H1 (cell line): ENCODE measurements at regions not wholly inside any gene's neighbourhood (a gene's known extent, or its start where the extent isn't known, plus 50 kb on each side); places are given as distances from the start of the nearest gene placed in this dataset.

ENCODE experiments used
- CTCF ChIA-PET: fragments of 300-600 bp; sonication (Branson Sonifier 250); formaldehyde crosslinking; loops from one replicate; lab custom pipeline; 2021; ENCODE audit not compliant: partially characterized antibody; lab: Charles Lee
- POLR2A ChIA-PET: fragments of 300-600 bp; sonication (Branson Sonifier 250); formaldehyde crosslinking; loops from one replicate; lab custom pipeline; 2021; ENCODE audit warnings: inconsistent platforms; ENCODE audit not compliant: partially characterized antibody; lab: Charles Lee
- DNase-seq, 2 experiments: peaks; one replicate each; pipeline versions ENCODE4 v3.0.0 to v3.0.0-alpha.2; 2010 to 2022; ENCODE audit warnings: low spot score in 2 of 2, low read depth in 1 of 2, mixed read lengths in 1 of 2
- FAIRE-seq: peaks from 2 replicates; lab custom pipeline; 2011; peaks lifted over from hg19 to GRCh38; lab: Jason Lieb, UNC
- H2AFZ ChIP-seq: 2 replicates; pipeline ENCODE4 v1.8.1; 2012; ENCODE audit warnings: low read length, inconsistent platforms
- H2AK5ac ChIP-seq: 2 replicates; pipeline ENCODE4 v1.6.1; 2013; ENCODE audit warnings: low read depth, low read length
- H2BK120ac ChIP-seq: replicated peaks from 2 replicates; pipeline ENCODE3; 2013; ENCODE audit warnings: low read depth, low read length, inconsistent platforms
- H2BK12ac ChIP-seq: 2 replicates; pipeline ENCODE4 v1.6.1; 2013; ENCODE audit warnings: low read depth, low read length
- H2BK15ac ChIP-seq: 2 replicates; pipeline ENCODE4 v1.6.1; 2013; ENCODE audit warnings: low read length
- H2BK20ac ChIP-seq: 2 replicates; pipeline ENCODE4 v1.6.1; 2013; ENCODE audit warnings: low read length
- H2BK5ac ChIP-seq: 2 replicates; pipeline ENCODE4 v1.6.1; 2013; ENCODE audit warnings: low read depth, low read length
- H3K14ac ChIP-seq: 2 replicates; pipeline ENCODE4 v1.6.1; 2013; ENCODE audit warnings: inconsistent platforms; ENCODE audit not compliant: insufficient read length
- H3K18ac ChIP-seq: 2 replicates; pipeline ENCODE4 v1.6.1; 2013; ENCODE audit warnings: low read length; ENCODE audit errors: extremely low read depth
- H3K23ac ChIP-seq: 2 replicates; pipeline ENCODE4 v1.6.1; 2013; ENCODE audit warnings: inconsistent platforms; ENCODE audit not compliant: insufficient read length
- H3K23me2 ChIP-seq: 2 replicates; pipeline ENCODE4 v1.6.1; 2013; ENCODE audit warnings: low read depth, low read length
- H3K27ac ChIP-seq: 2 replicates; pipeline ENCODE4 v1.6.1; 2011; ENCODE audit warnings: low read depth, low read length, inconsistent platforms
- H3K27me3 ChIP-seq, 4 experiments: replicated peaks in 1 of 4; 1 replicate in 1 of 4; 2 replicates in 3 of 4; pipeline versions ENCODE4 v1.6.1 to v1.8.1; 2011 to 2013; ENCODE audit warnings: low read length in 3 of 4, mild to moderate bottlenecking in 3 of 4, inconsistent platforms in 2 of 4, mixed read lengths in 2 of 4, moderate library complexity in 1 of 4; ENCODE audit not compliant: control insufficient read depth in 3 of 4, insufficient read depth in 3 of 4; ENCODE audit errors: extremely low read depth in 1 of 4
- H3K36me3 ChIP-seq, 4 experiments: 2 replicates each; pipeline versions ENCODE4 v1.6.1 to v1.8.1; 2011 to 2013; ENCODE audit warnings: mild to moderate bottlenecking in 4 of 4, low read length in 3 of 4, moderate library complexity in 2 of 4, control low read depth in 1 of 4, inconsistent platforms in 1 of 4; ENCODE audit not compliant: insufficient read depth in 4 of 4, control insufficient read depth in 2 of 4
- H3K4ac ChIP-seq: replicated peaks from 2 replicates; pipeline ENCODE3; 2013; ENCODE audit warnings: low read length, low read depth, mixed read lengths, inconsistent platforms; ENCODE audit not compliant: insufficient read length
- H3K4me1 ChIP-seq, 4 experiments: replicated peaks in 1 of 4; 1 replicate in 1 of 4; 2 replicates in 3 of 4; pipeline versions ENCODE4 v1.6.1 to v1.8.1; 2011 to 2013; ENCODE audit warnings: low read length in 3 of 4, inconsistent platforms in 2 of 4, mixed read lengths in 1 of 4; ENCODE audit not compliant: insufficient read depth in 4 of 4, control insufficient read depth in 3 of 4
- H3K4me2 ChIP-seq, 2 experiments: 2 replicates each; pipeline versions ENCODE4 v1.6.1 to v1.8.1; 2011 to 2013; ENCODE audit warnings: low read depth in 2 of 2, low read length in 2 of 2, control low read depth in 1 of 2, inconsistent platforms in 1 of 2, mild to moderate bottlenecking in 1 of 2; ENCODE audit not compliant: insufficient read depth in 1 of 2
- H3K4me3 ChIP-seq, 4 experiments: fragments of 200-600, 300-600 bp in 1 of 4; sonication (generic), shearing (Covaris generic), sonication (Bioruptor Twin) in 1 of 4; 2 replicates each; pipeline versions ENCODE4 v1.5.1 to v1.8.1; 2011 to 2016; ENCODE audit warnings: low read length in 4 of 4, low read depth in 3 of 4, control low read depth in 2 of 4, inconsistent platforms in 2 of 4, mild to moderate bottlenecking in 2 of 4, mixed read lengths in 1 of 4, moderate library complexity in 1 of 4; ENCODE audit not compliant: insufficient read depth in 2 of 4; ENCODE audit errors: extremely low read depth in 1 of 4
- H3K56ac ChIP-seq: replicated peaks from 2 replicates; pipeline ENCODE3; 2013; ENCODE audit warnings: low read depth, mild to moderate bottlenecking, mixed read lengths, low read length, inconsistent platforms; ENCODE audit not compliant: insufficient read length
- H3K79me1 ChIP-seq: 2 replicates; pipeline ENCODE4 v1.6.1; 2013; ENCODE audit warnings: low read depth, low read length, control low read depth
- H3K79me2 ChIP-seq, 2 experiments: 2 replicates each; pipeline versions ENCODE4 v1.6.1 to v1.8.1; 2012 to 2013; ENCODE audit warnings: low read length in 2 of 2, mild to moderate bottlenecking in 2 of 2, inconsistent platforms in 1 of 2; ENCODE audit not compliant: insufficient read depth in 2 of 2, control insufficient read depth in 1 of 2
- H3K9ac ChIP-seq, 4 experiments: replicated peaks in 1 of 4; 1 replicate in 1 of 4; 2 replicates in 3 of 4; pipeline versions ENCODE4 v1.6.1 to v1.8.1; 2011 to 2013; ENCODE audit warnings: low read depth in 3 of 4, low read length in 3 of 4, control low read depth in 2 of 4, mild to moderate bottlenecking in 2 of 4, moderate library complexity in 2 of 4, inconsistent platforms in 1 of 4; ENCODE audit errors: extremely low read depth in 1 of 4
- H3K9me3 ChIP-seq, 2 experiments: 2 replicates each; pipeline versions ENCODE4 v1.6.1 to v1.8.1; 2012 to 2013; ENCODE audit warnings: mild to moderate bottlenecking in 2 of 2, moderate library complexity in 2 of 2, control low read depth in 1 of 2, inconsistent platforms in 1 of 2, low read depth in 1 of 2, low read length in 1 of 2, mixed read lengths in 1 of 2; ENCODE audit not compliant: insufficient read depth in 2 of 2
- H4K20me1 ChIP-seq, 2 experiments: replicated peaks in 1 of 2; 2 replicates each; pipeline versions ENCODE3 to v1.8.1; 2011 to 2013; ENCODE audit warnings: inconsistent platforms in 2 of 2, low read length in 2 of 2, mild to moderate bottlenecking in 1 of 2; ENCODE audit not compliant: insufficient read depth in 2 of 2, control insufficient read depth in 1 of 2
- H4K5ac ChIP-seq: 2 replicates; pipeline ENCODE4 v1.6.1; 2013; ENCODE audit warnings: low read length, low read depth, mixed read lengths, inconsistent platforms; ENCODE audit not compliant: insufficient read length
- H4K8ac ChIP-seq: 2 replicates; pipeline ENCODE4 v1.8.0; 2013; ENCODE audit warnings: mild to moderate bottlenecking, moderate library complexity, low read length, inconsistent platforms; ENCODE audit not compliant: insufficient read depth; ENCODE audit errors: extremely low read depth
- H4K91ac ChIP-seq: replicated peaks from 2 replicates; pipeline ENCODE3; 2013; ENCODE audit warnings: low read length, mixed read lengths, inconsistent platforms; ENCODE audit not compliant: insufficient read length
- FOSL1 ChIP-seq: IDR thresholded peaks from 2 replicates; pipeline ENCODE4 v1.6.1; 2011; ENCODE audit warnings: mild to moderate bottlenecking, low read depth, low read length, moderate library complexity; ENCODE audit not compliant: insufficient read depth
- JUN ChIP-seq: IDR thresholded peaks from 2 replicates; pipeline ENCODE4 v1.6.1; 2011; ENCODE audit warnings: low read depth, mild to moderate bottlenecking, improper control_type of control experiment, low read length
- MAFK ChIP-seq: IDR thresholded peaks from 2 replicates; pipeline ENCODE4 v1.6.1; 2012; ENCODE audit warnings: low read depth, mild to moderate bottlenecking, improper control_type of control experiment, low read length
- WGBS, 2 experiments: shearing (Covaris generic) in 1 of 2; methylation state at CpG; one replicate each; pipeline versions ENCODE4 v1.1.6 to v1.1.7; 2013 to 2015; ENCODE audit warnings: low lambda C conversion rate in 2 of 2, mixed read lengths in 2 of 2, inconsistent platforms in 1 of 2, low coverage in 1 of 2, missing lambda C conversion rate in 1 of 2; ENCODE audit not compliant: insufficient replicate concordance in 2 of 2, insufficient coverage in 1 of 2, insufficient read length in 1 of 2; ENCODE audit errors: extremely low coverage in 1 of 2, missing lambda C conversion rate in 1 of 2; 5-methylcytosine and 5-hydroxymethylcytosine counted together

GRCh38 chr18:5738526-5738925 lies 156.8 kb downstream of the TMEM200C start:
- Histone ChIP-seq H3K27ac (no peak overlapping the region), H3K79me2 (no peaks in the 10 kb centered on the region), H3K56ac (no peak overlapping the region), H3K23me2 (no peaks in the 10 kb centered on the region), H3K14ac (no peak overlapping the region), H4K20me1 (no peaks in the 10 kb centered on the region), H3K9ac (no peak overlapping the region), H4K8ac (no peak overlapping the region), H2AFZ (no peak overlapping the region), H3K23ac (no peak overlapping the region), H3K4me3 (no peak overlapping the region), H4K91ac (no peak overlapping the region), H3K18ac (no peak overlapping the region), H2BK20ac (no peak overlapping the region), H2BK5ac (no peak overlapping the region), H2BK120ac (no peak overlapping the region), H3K27me3 (no peaks in the 10 kb centered on the region), H3K4ac (no peak overlapping the region), H3K4me2 (no peak overlapping the region), H3K9me3 (no peaks in the 10 kb centered on the region), H3K79me1 (no peaks in the 10 kb centered on the region), H3K36me3 (no peaks in the 10 kb centered on the region), H3K4me1 (no peaks in the 10 kb centered on the region), H2BK12ac (no peak overlapping the region), H4K5ac (no peak overlapping the region), H2AK5ac (no peak overlapping the region), H2BK15ac (no peak overlapping the region)
- FAIRE-seq (no peak), DNase-seq (no peak)
- ChIA-PET CTCF (interaction anchor here (1.1 kb wide), 1 partner anchor 13 kb away, joined by 3 read pairs; no protein-coding TSS in a partner anchor), POLR2A (no interaction called here)
- WGBS, 2 experiments: 84% methylated on average over 4 of the region's 4 CpGs; no CpG with 5 or more reads in 1 of the 2 experiments
- TF ChIP-seq JUN (no peak), FOSL1 (no peak), MAFK (no peak)
